ENCODE measurements at regions not wholly inside any gene's neighbourhood (a gene's known extent, or its start where the extent isn't known, plus 50 kb on each side); places are given as distances from the start of the nearest gene placed in this dataset.
"Not testable (repeated sequence)": the region's sequence is repeated elsewhere in the genome, so short reads cannot be mapped to it uniquely, and the experiment has no call there.

GRCh38 chr20:26373066-26373465 lies 676.4 kb upstream of the ZNF337 start:
- DNase-seq = not testable (repeated sequence)

- no peak for DNase-seq
Measured at GRCh38 chr20:26354511-26354910, 657.9 kb upstream of the ZNF337 start.

- no peak for DNase-seq
Measured at GRCh38 chr20:26347396-26347795, 650.7 kb upstream of the ZNF337 start.

GRCh38 chr20:26340460-26341065 lies 643.9 kb upstream of the ZNF337 start:
- not testable (repeated sequence) for DNase-seq

GRCh38 chr20:26324177-26324576 lies 627.5 kb upstream of the ZNF337 start:
- no peak for DNase-seq

GRCh38 chr20:26315054-26315453 lies 618.4 kb upstream of the ZNF337 start:
- no peak for DNase-seq

- not testable (repeated sequence) for DNase-seq
Measured at GRCh38 chr20:26309720-26310119, 613.1 kb upstream of the ZNF337 start.

- DNase-seq = no peak
Measured at GRCh38 chr20:26308961-26309360, 612.3 kb upstream of the ZNF337 start.

GRCh38 chr20:26295006-26295405 lies 598.4 kb upstream of the ZNF337 start:
- no peak for DNase-seq

GRCh38 chr20:26288379-26289061 lies 591.9 kb upstream of the ZNF337 start:
- not testable (repeated sequence) for DNase-seq

- no peak for DNase-seq
Measured at GRCh38 chr20:26279238-26279637, 582.6 kb upstream of the ZNF337 start.

- no peak for DNase-seq
Measured at GRCh38 chr20:26277339-26277738, 580.7 kb upstream of the ZNF337 start.

GRCh38 chr20:26276554-26277210 lies 580.0 kb upstream of the ZNF337 start:
- DNase-seq = no peak

GRCh38 chr20:26268762-26269161 lies 572.1 kb upstream of the ZNF337 start:
- DNase-seq = not testable (repeated sequence)

GRCh38 chr20:26260925-26261324 lies 564.3 kb upstream of the ZNF337 start:
- DNase-seq = not testable (repeated sequence)

- DNase-seq = not testable (repeated sequence)
Measured at GRCh38 chr20:26252311-26252975, 555.8 kb upstream of the ZNF337 start.

- DNase-seq = not testable (repeated sequence)
Measured at GRCh38 chr20:26251376-26251775, 554.7 kb upstream of the ZNF337 start.

- DNase-seq = not testable (repeated sequence)
Measured at GRCh38 chr20:26250249-26251114, 553.8 kb upstream of the ZNF337 start.

- DNase-seq = no peak
Measured at GRCh38 chr20:26243731-26244130, 547.1 kb upstream of the ZNF337 start.

GRCh38 chr20:26220609-26221008 lies 524.0 kb upstream of the ZNF337 start:
- not testable (repeated sequence) for DNase-seq

- not testable (repeated sequence) for DNase-seq
Measured at GRCh38 chr20:26219546-26219945, 522.9 kb upstream of the ZNF337 start.

- no peak for DNase-seq
Measured at GRCh38 chr20:26218301-26218700, 521.6 kb upstream of the ZNF337 start.

- no peak for DNase-seq
Measured at GRCh38 chr20:26216025-26216424, 519.4 kb upstream of the ZNF337 start.

Data from activated CD4-positive, alpha-beta T cell treated with anti-CD3 and anti-CD28 coated beads for 48 hours (primary cell).